ENCODE measurements at regions not wholly inside any gene's neighbourhood (a gene's known extent, or its start where the extent isn't known, plus 50 kb on each side); places are given as distances from the start of the nearest gene placed in this dataset.
"Not testable (repeated sequence)": the region's sequence is repeated elsewhere in the genome, so short reads cannot be mapped to it uniquely, and the experiment has no call there.

DNA sequence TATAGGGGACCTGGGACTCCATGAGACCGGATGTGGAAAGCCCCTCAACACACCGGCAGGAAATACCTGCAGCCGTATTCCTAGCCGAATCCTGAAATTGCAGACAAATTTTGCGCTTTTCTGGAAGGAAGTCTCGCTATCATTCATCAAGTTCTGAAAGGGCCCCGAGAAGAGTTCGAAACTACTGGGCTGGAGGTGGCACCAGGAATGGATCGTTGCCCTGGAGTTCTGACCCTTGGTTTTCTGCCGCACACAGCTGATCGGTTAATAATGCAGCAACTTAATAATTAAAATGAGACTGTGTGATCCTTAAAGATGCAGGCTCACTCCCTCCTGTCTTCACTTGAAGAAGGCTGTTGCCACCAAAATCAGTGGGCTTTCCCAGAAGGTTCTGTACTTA, 55.7 kb upstream of the MRTFB start:
- Histone ChIP-seq H3K27ac (ENCODE audit: low read depth in 1 of 2, low read length in 2 of 2) (no peak overlapping the region), H3K4me3 (ENCODE audit: low read length) (no peak overlapping the region)
- POLR2A ChIA-PET: no interaction called here

GRCh38 chr16:14015948-14016347, 55.2 kb upstream of the MRTFB start:
- no peak overlapping the region for H3K4me3 ChIP-seq (ENCODE audit: low read length)
- no peaks in the 10 kb centered on the region for H3K36me3 ChIP-seq (ENCODE audit: insufficient read depth, low read length)
- no peaks in the 10 kb centered on the region for H3K4me1 ChIP-seq (ENCODE audit: insufficient read depth, low read length)
- Mint-ChIP-seq H3K4me1 (ENCODE audit: low read depth) (no peaks in the 10 kb centered on the region), H3K36me3 (ENCODE audit: low read depth) (no peaks in the 10 kb centered on the region), H3K27me3 (peaks cover 10% of the 10 kb centered on the region), H3K27ac (no peak overlapping the region), H3K4me3 (no peak overlapping the region), H3K9me3 (no peaks in the 10 kb centered on the region)
- DNase-seq: peak in 2 of 14 experiments; percentile 17 to 32
- intact Hi-C loops (cut with DNase I, micrococcal nuclease): no loop called here
- TF ChIP-seq CTCF (IDR thresholded peaks at IDR 0.05): no peak
- peaks cover 0 to 1% of the 10 kb centered on the region in 2 experiments for H3K27me3 ChIP-seq (ENCODE audit: control insufficient read depth in 1 of 2, insufficient read depth in 2 of 2, low read length in 2 of 2)
- ATAC-seq (ENCODE audit: poor library complexity): no peak
- POLR2A ChIA-PET: no interaction called here
- H3K9me3 ChIP-seq (ENCODE audit: control insufficient read depth in 1 of 2, insufficient read depth in 1 of 2, low read length in 2 of 2): no peaks in the 10 kb centered on the region
- CTCF ChIA-PET: no interaction called here
- H3K27ac ChIP-seq (ENCODE audit: low read depth in 1 of 2, low read length in 2 of 2): no peak overlapping the region

More for the DNA sequence above, 55.7 kb upstream of the MRTFB start:
- H3K36me3 Mint-ChIP-seq (ENCODE audit: low read depth): no peaks in the 10 kb centered on the region
- Histone ChIP-seq H3K36me3 (ENCODE audit: insufficient read depth, low read length) (no peaks in the 10 kb centered on the region), H3K4me1 (ENCODE audit: insufficient read depth, low read length) (no peaks in the 10 kb centered on the region), H3K27me3 (ENCODE audit: control insufficient read depth in 1 of 2, insufficient read depth in 2 of 2, low read length in 2 of 2) (peaks cover 0 to 4% of the 10 kb centered on the region in 2 experiments), H3K9me3 (ENCODE audit: control insufficient read depth in 1 of 2, insufficient read depth in 1 of 2, low read length in 2 of 2) (no peaks in the 10 kb centered on the region)
- no peaks in the 10 kb centered on the region for H3K4me1 Mint-ChIP-seq (ENCODE audit: low read depth)
- H3K27me3 Mint-ChIP-seq: peaks cover 10% of the 10 kb centered on the region
- intact Hi-C loops (cut with DNase I, micrococcal nuclease): no loop called here
- no peak for ATAC-seq (ENCODE audit: poor library complexity)
- no peak overlapping the region for H3K4me3 Mint-ChIP-seq
- no peaks in the 10 kb centered on the region for H3K9me3 Mint-ChIP-seq
- no peak for TF ChIP-seq CTCF (IDR thresholded peaks at IDR 0.05)
- DNase-seq: no peak
- no peak overlapping the region for H3K27ac Mint-ChIP-seq
- CTCF ChIA-PET: no interaction called here

GRCh38 chr16:14016362-14016761, 54.8 kb upstream of the MRTFB start:
- H3K9me3 Mint-ChIP-seq; intact Hi-C loops (cut with DNase I, micrococcal nuclease); H3K27me3 ChIP-seq (ENCODE audit: control insufficient read depth in 1 of 2, insufficient read depth in 2 of 2, low read length in 2 of 2); ATAC-seq (ENCODE audit: poor library complexity); POLR2A ChIA-PET; H3K4me3 ChIP-seq (ENCODE audit: low read length); CTCF ChIA-PET; H3K4me1 ChIP-seq (ENCODE audit: insufficient read depth, low read length); H3K9me3 ChIP-seq (ENCODE audit: control insufficient read depth in 1 of 2, insufficient read depth in 1 of 2, low read length in 2 of 2); H3K4me1 Mint-ChIP-seq (ENCODE audit: low read depth); H3K36me3 Mint-ChIP-seq (ENCODE audit: low read depth); H3K36me3 ChIP-seq (ENCODE audit: insufficient read depth, low read length); H3K27ac ChIP-seq (ENCODE audit: low read depth in 1 of 2, low read length in 2 of 2); H3K27ac Mint-ChIP-seq; DNase-seq; H3K4me3 Mint-ChIP-seq: not testable (repeated sequence)
- peaks cover 10% of the 10 kb centered on the region for H3K27me3 Mint-ChIP-seq

DNA sequence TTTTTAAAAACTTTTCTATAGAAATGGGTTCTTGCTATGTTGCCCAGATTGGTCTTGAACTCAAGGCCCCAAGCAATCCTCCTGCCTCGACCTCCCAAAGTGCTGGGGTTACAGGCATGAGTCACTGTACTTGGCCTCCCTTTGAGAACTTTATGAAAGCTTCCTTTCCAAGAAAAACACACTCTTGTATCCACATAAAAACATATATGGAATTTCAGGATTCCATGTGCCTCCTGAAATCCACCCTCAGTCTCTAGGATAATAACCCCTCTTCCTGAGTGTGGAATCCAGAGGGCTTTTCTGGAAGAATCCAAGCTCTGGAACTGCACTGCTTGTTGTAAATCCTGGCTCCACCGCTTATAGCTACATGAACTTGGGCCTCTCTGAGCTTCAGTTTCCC, 53.2 kb upstream of the MRTFB start:
- H3K4me3 ChIP-seq (ENCODE audit: low read length): no peak overlapping the region
- H3K27ac Mint-ChIP-seq: no peak overlapping the region
- no peaks in the 10 kb centered on the region for H3K27me3 ChIP-seq (ENCODE audit: control insufficient read depth in 1 of 2, insufficient read depth in 2 of 2, low read length in 2 of 2)
- no peaks in the 10 kb centered on the region for H3K9me3 Mint-ChIP-seq
- CTCF ChIA-PET: no interaction called here
- H3K27ac ChIP-seq (ENCODE audit: low read depth in 1 of 2, low read length in 2 of 2): no peak overlapping the region
- no peaks in the 10 kb centered on the region for H3K9me3 ChIP-seq (ENCODE audit: control insufficient read depth in 1 of 2, insufficient read depth in 1 of 2, low read length in 2 of 2)
- H3K36me3 ChIP-seq (ENCODE audit: insufficient read depth, low read length): no peaks in the 10 kb centered on the region
- DNase-seq: no peak
- no peaks in the 10 kb centered on the region for H3K4me1 Mint-ChIP-seq (ENCODE audit: low read depth)
- no peaks in the 10 kb centered on the region for H3K4me1 ChIP-seq (ENCODE audit: insufficient read depth, low read length)
- no peaks in the 10 kb centered on the region for H3K36me3 Mint-ChIP-seq (ENCODE audit: low read depth)
- no peak overlapping the region for H3K4me3 Mint-ChIP-seq
- intact Hi-C loops (cut with DNase I, micrococcal nuclease): no loop called here
- POLR2A ChIA-PET: no interaction called here
- peaks cover 6% of the 10 kb centered on the region for H3K27me3 Mint-ChIP-seq
- TF ChIP-seq CTCF (IDR thresholded peaks at IDR 0.05): no peak
- no peak for ATAC-seq (ENCODE audit: poor library complexity)
